Left ventricle myocardium inferior (tissue), 1 donor: ENCODE measurements at regions not wholly inside any gene's neighbourhood (a gene's known extent, or its start where the extent isn't known, plus 50 kb on each side); places are given as distances from the start of the nearest gene placed in this dataset.

Experiments used
- DNase-seq: peaks from one replicate; pipeline ENCODE4 v3.0.0-alpha.2; 2020
- H3K27ac ChIP-seq: fragments of 200-600 bp; replicated peaks from 2 replicates; pipeline ENCODE4 v1.8.0; 2021
- H3K27me3 ChIP-seq: fragments of 200-600 bp; 2 replicates; pipeline ENCODE4 v1.8.0; 2021; ENCODE audit warnings: low read depth
- H3K36me3 ChIP-seq: fragments of 200-600 bp; 2 replicates; pipeline ENCODE4 v1.8.0; 2021
- H3K4me1 ChIP-seq: fragments of 200-600 bp; 2 replicates; pipeline ENCODE4 v1.8.0; 2021
- H3K4me3 ChIP-seq: fragments of 200-600 bp; 2 replicates; pipeline ENCODE4 v1.8.0; 2021; ENCODE audit warnings: mild to moderate bottlenecking, moderate library complexity
- H3K9me3 ChIP-seq: fragments of 200-600 bp; replicated peaks from 2 replicates; pipeline ENCODE4 v1.8.0; 2021
- intact Hi-C: fragments of 100-400 bp; cut with micrococcal nuclease; formaldehyde crosslinking; loops from one replicate; pipeline ENCODE4 v1.11.0; 2022
- TF ChIP-seq, protein P1 (sequence below): fragments of 200-600 bp; IDR thresholded peaks from 2 replicates; pipeline ENCODE4 v1.8.0; 2021; ENCODE audit warnings: antibody characterized with exemption, mild to moderate bottlenecking, borderline replicate concordance
- donor health status: DM: no; HTN: yes; CAD: no; lungs with severe emphysema.

DNA sequence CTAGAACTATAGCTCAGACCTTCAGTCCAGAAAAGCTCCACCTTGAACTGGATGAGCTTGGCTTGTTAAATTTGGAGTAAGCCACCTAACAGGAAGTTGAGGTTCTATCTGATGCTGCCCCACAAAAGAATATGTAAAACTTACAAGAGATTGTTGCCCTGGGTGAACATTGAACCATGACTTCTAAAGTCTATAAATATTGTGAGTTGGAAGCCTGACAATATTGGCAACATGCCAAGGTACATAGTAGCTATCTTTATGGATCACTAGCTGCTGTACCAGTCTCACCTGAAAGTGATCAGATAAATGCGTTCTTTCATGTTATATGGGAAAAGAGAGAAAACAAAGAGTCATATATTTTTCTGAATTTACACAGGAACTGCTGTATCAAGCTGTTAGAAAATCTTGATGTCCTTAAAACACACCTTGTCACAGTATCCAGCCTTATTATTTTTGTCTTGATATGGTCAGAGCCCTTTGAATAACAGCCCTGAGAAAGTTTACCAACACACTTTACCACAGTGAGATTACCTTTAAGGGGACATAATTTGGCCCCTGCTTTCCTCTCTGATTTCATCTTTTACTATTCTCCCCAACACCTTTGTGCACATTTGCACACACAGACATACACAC, 92.0 kb downstream of the LSMEM1 start:
- Histone ChIP-seq H3K4me1 (peaks cover 35% of the 10 kb centered on the region), H3K9me3 (no peaks in the 10 kb centered on the region), H3K27me3 (no peaks in the 10 kb centered on the region), H3K36me3 (no peaks in the 10 kb centered on the region), H3K4me3 (no peak overlapping the region), H3K27ac (peak overlapping the region; percentile 72)
- DNase-seq: no peak
- TF ChIP-seq, protein P1, sequence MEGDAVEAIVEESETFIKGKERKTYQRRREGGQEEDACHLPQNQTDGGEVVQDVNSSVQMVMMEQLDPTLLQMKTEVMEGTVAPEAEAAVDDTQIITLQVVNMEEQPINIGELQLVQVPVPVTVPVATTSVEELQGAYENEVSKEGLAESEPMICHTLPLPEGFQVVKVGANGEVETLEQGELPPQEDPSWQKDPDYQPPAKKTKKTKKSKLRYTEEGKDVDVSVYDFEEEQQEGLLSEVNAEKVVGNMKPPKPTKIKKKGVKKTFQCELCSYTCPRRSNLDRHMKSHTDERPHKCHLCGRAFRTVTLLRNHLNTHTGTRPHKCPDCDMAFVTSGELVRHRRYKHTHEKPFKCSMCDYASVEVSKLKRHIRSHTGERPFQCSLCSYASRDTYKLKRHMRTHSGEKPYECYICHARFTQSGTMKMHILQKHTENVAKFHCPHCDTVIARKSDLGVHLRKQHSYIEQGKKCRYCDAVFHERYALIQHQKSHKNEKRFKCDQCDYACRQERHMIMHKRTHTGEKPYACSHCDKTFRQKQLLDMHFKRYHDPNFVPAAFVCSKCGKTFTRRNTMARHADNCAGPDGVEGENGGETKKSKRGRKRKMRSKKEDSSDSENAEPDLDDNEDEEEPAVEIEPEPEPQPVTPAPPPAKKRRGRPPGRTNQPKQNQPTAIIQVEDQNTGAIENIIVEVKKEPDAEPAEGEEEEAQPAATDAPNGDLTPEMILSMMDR: no peak
- intact Hi-C loops: no loop called here

GRCh38 chr7:112573302-112574039, 92.7 kb downstream of the LSMEM1 start:
- DNase-seq: no peak
- no peak overlapping the region for H3K4me3 ChIP-seq
- intact Hi-C loops: no loop called here
- no peaks in the 10 kb centered on the region for H3K36me3 ChIP-seq
- H3K27me3 ChIP-seq: no peaks in the 10 kb centered on the region
- H3K4me1 ChIP-seq: peaks cover 35% of the 10 kb centered on the region
- no peaks in the 10 kb centered on the region for H3K9me3 ChIP-seq
- peak overlapping the region; percentile 72 for H3K27ac ChIP-seq
- TF ChIP-seq, protein P1: no peak

DNA sequence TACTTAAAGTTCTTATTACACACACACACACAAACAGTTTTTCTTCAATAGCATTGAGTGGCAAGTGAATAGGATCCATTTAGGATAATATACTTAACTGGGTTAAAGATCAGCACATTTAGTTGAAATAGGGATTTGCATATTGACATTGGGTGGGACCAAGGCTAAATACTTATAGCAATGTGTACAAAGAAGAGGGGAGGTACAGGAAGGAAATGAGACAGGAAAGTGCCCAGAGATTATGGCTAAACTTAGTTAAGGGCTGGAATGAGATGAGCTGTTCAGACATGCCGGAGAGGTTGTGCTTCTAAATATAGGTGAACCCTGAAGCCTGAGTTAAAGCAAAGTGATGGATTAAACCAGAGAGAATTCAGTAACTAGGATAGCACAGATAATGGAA, 95.1 kb downstream of the LSMEM1 start:
- Histone ChIP-seq H3K27me3 (no peaks in the 10 kb centered on the region), H3K4me3 (no peak overlapping the region), H3K36me3 (no peaks in the 10 kb centered on the region), H3K9me3 (no peaks in the 10 kb centered on the region), H3K27ac (peak overlapping the region; percentile 71), H3K4me1 (peaks cover 35% of the 10 kb centered on the region)
- no peak for DNase-seq
- TF ChIP-seq, protein P1: no peak
- intact Hi-C loops: no loop called here

GRCh38 chr7:112579388-112579787, 98.6 kb downstream of the LSMEM1 start:
- no peak for DNase-seq
- Histone ChIP-seq H3K9me3 (no peaks in the 10 kb centered on the region), H3K4me3 (no peak overlapping the region), H3K36me3 (no peaks in the 10 kb centered on the region), H3K4me1 (peaks cover 19% of the 10 kb centered on the region), H3K27ac (no peak overlapping the region), H3K27me3 (no peaks in the 10 kb centered on the region)
- TF ChIP-seq, protein P1: no peak
- intact Hi-C loops: no loop called here

DNA sequence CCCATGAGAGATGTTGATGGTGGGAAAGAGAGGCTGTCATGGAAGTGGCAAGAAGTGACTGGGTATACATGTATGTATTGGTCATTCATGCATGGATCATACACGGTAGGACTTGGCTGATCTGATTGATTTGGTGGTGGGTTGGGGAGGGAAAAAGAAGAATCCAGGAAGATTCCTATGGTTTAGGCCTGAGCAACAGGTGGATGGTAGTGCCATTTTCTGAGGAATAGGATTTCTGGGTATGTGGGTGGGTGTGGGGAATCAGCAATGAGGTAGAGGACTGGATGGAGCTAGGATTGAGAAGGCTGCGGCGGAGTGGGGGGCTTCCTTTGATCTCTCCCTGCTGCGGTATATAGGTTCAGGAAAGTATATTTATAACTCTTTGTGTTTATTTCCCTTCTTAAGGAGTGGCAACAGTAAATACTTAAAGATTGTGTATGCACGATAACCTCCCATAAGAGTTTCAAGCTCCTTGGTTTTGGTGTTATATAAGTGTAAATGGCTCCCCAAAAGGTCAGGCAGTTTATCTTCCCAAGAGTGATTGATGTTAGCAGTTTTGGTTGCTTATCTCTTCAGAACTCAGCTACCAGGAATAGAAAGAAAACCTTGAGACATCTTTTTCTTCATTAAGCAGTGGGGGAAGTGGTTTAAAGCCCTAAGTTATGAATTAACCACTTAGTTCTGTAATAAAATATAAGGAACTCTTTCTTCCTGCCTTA, 100.1 kb downstream of the LSMEM1 start:
- Histone ChIP-seq H3K27ac (no peak overlapping the region), H3K4me1 (peaks cover 12% of the 10 kb centered on the region), H3K9me3 (no peaks in the 10 kb centered on the region), H3K27me3 (no peaks in the 10 kb centered on the region), H3K4me3 (no peak overlapping the region), H3K36me3 (no peaks in the 10 kb centered on the region)
- TF ChIP-seq, protein P1: no peak
- intact Hi-C loops: no loop called here
- no peak for DNase-seq
